ENCODE measurements at regions not wholly inside any gene's neighbourhood (a gene's known extent, or its start where the extent isn't known, plus 50 kb on each side); places are given as distances from the start of the nearest gene placed in this dataset.
"Not testable (repeated sequence)": the region's sequence is repeated elsewhere in the genome, so short reads cannot be mapped to it uniquely, and the experiment has no call there.

- H2AFZ ChIP-seq (ENCODE audit: low read depth, low read length, severe bottlenecking) = no peak overlapping the region
- no peak overlapping the region for H3K27ac ChIP-seq (ENCODE audit: low read depth, low read length)
- H3K36me3 ChIP-seq (ENCODE audit: low read length) = no peaks in the 10 kb centered on the region
- H3K9me2 ChIP-seq (replicated peaks; ENCODE audit: insufficient read depth, low read length) = no peaks in the 10 kb centered on the region
- TF ChIP-seq CTCF (IDR thresholded peaks at IDR 0.05; ENCODE audit: insufficient read depth, low read length, poor library complexity, severe bottlenecking) (no peak), EZH2phosphoT487 (conservative IDR thresholded peaks at IDR 0.05; ENCODE audit: low read length) (no peak)
- no peaks in the 10 kb centered on the region for H4K20me1 ChIP-seq (ENCODE audit: low read depth, low read length)
- H3K9me3 ChIP-seq (ENCODE audit: insufficient read depth, low read length) = no peaks in the 10 kb centered on the region
- H3F3A ChIP-seq (ENCODE audit: insufficient read depth) = no peaks in the 10 kb centered on the region
- H3K79me2 ChIP-seq (ENCODE audit: insufficient read depth, low read length) = no peaks in the 10 kb centered on the region
- H3K4me3 ChIP-seq (ENCODE audit: insufficient read depth, low read length, poor library complexity, severe bottlenecking) = no peak overlapping the region
- H3K4me2 ChIP-seq (ENCODE audit: low read depth, low read length, poor library complexity, severe bottlenecking) = no peak overlapping the region
- no peak overlapping the region for H3K9ac ChIP-seq (ENCODE audit: low read length)
- no peaks in the 10 kb centered on the region for H3K27me3 ChIP-seq (ENCODE audit: low read length)
These were observed 68.3 kb downstream of the DYRK2 start for GRCh38 chr12:67716817-67717216.

DNA sequence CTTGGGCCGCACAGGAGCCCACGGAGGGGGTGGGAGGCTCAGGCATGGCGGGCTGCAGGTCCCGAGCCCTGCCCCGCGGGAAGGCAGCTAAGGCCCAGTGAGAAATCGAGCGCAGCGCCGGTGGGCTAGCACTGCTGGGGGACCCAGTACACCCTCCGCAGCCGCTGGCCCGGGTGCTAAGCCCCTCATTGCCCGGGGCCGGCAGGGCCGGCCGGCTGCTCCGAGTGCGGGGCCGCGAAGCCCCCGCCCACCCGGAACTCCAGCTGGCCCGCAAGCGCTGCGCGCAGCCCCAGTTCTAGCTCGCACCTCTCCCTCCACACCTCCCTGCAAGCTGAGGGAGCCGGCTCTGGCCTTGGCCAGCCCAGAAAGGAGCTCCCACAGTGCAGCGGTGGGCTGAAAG, 70.8 kb downstream of the DYRK2 start:
- not testable (repeated sequence) for H2AFZ ChIP-seq (ENCODE audit: low read depth, low read length, severe bottlenecking); H3K27ac ChIP-seq (ENCODE audit: low read depth, low read length); H3K4me2 ChIP-seq (ENCODE audit: low read depth, low read length, poor library complexity, severe bottlenecking)

DNA sequence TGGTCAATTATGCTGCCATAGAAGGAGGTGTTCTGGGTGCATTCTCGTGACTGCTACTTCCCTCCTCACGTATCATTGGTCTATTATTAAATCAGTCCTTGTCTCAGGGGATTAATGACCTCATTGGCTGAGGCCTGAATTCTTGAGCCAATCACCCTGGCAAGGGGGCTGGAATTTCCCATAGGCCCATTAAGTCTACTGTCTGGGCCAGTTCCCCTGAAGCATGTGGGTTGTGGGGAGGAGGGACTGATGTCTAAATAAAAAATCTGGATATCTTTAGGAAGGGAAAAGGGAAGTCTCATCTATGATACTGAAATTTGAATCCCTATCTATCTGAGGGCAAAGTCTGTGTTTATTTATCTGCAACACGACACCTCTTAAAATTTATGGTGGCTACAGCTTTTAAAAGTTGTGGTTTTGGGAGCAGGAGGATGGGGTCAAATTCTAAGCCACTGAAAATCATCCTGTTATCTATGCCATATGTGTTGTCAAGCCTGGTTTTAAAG, 71.9 kb downstream of the DYRK2 start:
- TF ChIP-seq EZH2phosphoT487 (conservative IDR thresholded peaks at IDR 0.05; ENCODE audit: low read length) (no peak), CTCF (IDR thresholded peaks at IDR 0.05; ENCODE audit: insufficient read depth, low read length, poor library complexity, severe bottlenecking) (no peak)

More for the DNA sequence above, 70.8 kb downstream of the DYRK2 start:
- H3K9ac ChIP-seq (ENCODE audit: low read length); H3K36me3 ChIP-seq (ENCODE audit: low read length); H3K9me2 ChIP-seq (replicated peaks; ENCODE audit: insufficient read depth, low read length); H3K79me2 ChIP-seq (ENCODE audit: insufficient read depth, low read length); H3K4me3 ChIP-seq (ENCODE audit: insufficient read depth, low read length, poor library complexity, severe bottlenecking); H3K27me3 ChIP-seq (ENCODE audit: low read length); H4K20me1 ChIP-seq (ENCODE audit: low read depth, low read length); H3F3A ChIP-seq (ENCODE audit: insufficient read depth); H3K9me3 ChIP-seq (ENCODE audit: insufficient read depth, low read length): not testable (repeated sequence)

GRCh38 chr12:67721248-67721647, 72.7 kb downstream of the DYRK2 start:
- Histone ChIP-seq H3F3A (ENCODE audit: insufficient read depth) (no peaks in the 10 kb centered on the region), H4K20me1 (ENCODE audit: low read depth, low read length) (no peaks in the 10 kb centered on the region), H3K9me2 (replicated peaks; ENCODE audit: insufficient read depth, low read length) (no peaks in the 10 kb centered on the region), H2AFZ (ENCODE audit: low read depth, low read length, severe bottlenecking) (no peak overlapping the region), H3K27me3 (ENCODE audit: low read length) (no peaks in the 10 kb centered on the region), H3K36me3 (ENCODE audit: low read length) (no peaks in the 10 kb centered on the region), H3K79me2 (ENCODE audit: insufficient read depth, low read length) (no peaks in the 10 kb centered on the region), H3K4me2 (ENCODE audit: low read depth, low read length, poor library complexity, severe bottlenecking) (no peak overlapping the region), H3K9ac (ENCODE audit: low read length) (no peak overlapping the region), H3K27ac (ENCODE audit: low read depth, low read length) (no peak overlapping the region), H3K4me3 (ENCODE audit: insufficient read depth, low read length, poor library complexity, severe bottlenecking) (no peak overlapping the region), H3K9me3 (ENCODE audit: insufficient read depth, low read length) (no peaks in the 10 kb centered on the region)
- TF ChIP-seq CTCF (IDR thresholded peaks at IDR 0.05; ENCODE audit: insufficient read depth, low read length, poor library complexity, severe bottlenecking) = no peak
- no peak for TF ChIP-seq EZH2phosphoT487 (conservative IDR thresholded peaks at IDR 0.05; ENCODE audit: low read length)

More for the DNA sequence above, 71.9 kb downstream of the DYRK2 start:
- H3K36me3 ChIP-seq (ENCODE audit: low read length) = no peaks in the 10 kb centered on the region
- H3K9me2 ChIP-seq (replicated peaks; ENCODE audit: insufficient read depth, low read length) = no peaks in the 10 kb centered on the region
- no peak overlapping the region for H3K4me2 ChIP-seq (ENCODE audit: low read depth, low read length, poor library complexity, severe bottlenecking)
- no peak overlapping the region for H2AFZ ChIP-seq (ENCODE audit: low read depth, low read length, severe bottlenecking)
- H4K20me1 ChIP-seq (ENCODE audit: low read depth, low read length) = no peaks in the 10 kb centered on the region
- H3K79me2 ChIP-seq (ENCODE audit: insufficient read depth, low read length) = no peaks in the 10 kb centered on the region
- no peak overlapping the region for H3K27ac ChIP-seq (ENCODE audit: low read depth, low read length)
- H3F3A ChIP-seq (ENCODE audit: insufficient read depth) = no peaks in the 10 kb centered on the region
- H3K9ac ChIP-seq (ENCODE audit: low read length) = no peak overlapping the region
- H3K4me3 ChIP-seq (ENCODE audit: insufficient read depth, low read length, poor library complexity, severe bottlenecking) = no peak overlapping the region
- no peaks in the 10 kb centered on the region for H3K27me3 ChIP-seq (ENCODE audit: low read length)
- H3K9me3 ChIP-seq (ENCODE audit: insufficient read depth, low read length) = no peaks in the 10 kb centered on the region

Measured in SU-DHL-6 (cell line).